HPDE6-E6E7 (cell line): ENCODE measurements at regions not wholly inside any gene's neighbourhood (a gene's known extent, or its start where the extent isn't known, plus 50 kb on each side); places are given as distances from the start of the nearest gene placed in this dataset.
"Not testable (repeated sequence)": the region's sequence is repeated elsewhere in the genome, so short reads cannot be mapped to it uniquely, and the experiment has no call there.

ENCODE experiments used
- DNase-seq: peaks from one replicate; pipeline ENCODE4 v3.0.0; 2011; ENCODE audit warnings: missing footprints; ENCODE audit errors: extremely low spot score

DNA sequence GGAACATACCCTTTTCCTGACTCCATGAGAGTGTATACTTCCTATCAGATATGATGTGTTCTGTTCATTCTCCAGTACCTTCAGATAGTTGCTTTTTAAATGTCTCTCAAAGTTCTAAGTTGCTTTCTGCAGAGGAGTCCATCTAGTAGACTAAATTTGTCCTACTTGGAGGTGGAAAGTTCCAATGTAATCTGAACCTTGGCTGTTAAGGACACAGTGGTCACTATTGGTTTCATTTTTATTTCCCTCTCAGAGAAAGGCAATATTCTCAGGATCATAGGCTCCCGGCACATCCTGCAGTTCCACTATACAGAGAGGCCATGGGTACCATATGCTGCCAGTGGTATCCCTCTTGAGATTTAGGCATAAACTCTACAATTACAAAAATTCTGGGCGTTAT lies 634.6 kb downstream of the LRRC70 start:
- no peak for DNase-seq

DNA sequence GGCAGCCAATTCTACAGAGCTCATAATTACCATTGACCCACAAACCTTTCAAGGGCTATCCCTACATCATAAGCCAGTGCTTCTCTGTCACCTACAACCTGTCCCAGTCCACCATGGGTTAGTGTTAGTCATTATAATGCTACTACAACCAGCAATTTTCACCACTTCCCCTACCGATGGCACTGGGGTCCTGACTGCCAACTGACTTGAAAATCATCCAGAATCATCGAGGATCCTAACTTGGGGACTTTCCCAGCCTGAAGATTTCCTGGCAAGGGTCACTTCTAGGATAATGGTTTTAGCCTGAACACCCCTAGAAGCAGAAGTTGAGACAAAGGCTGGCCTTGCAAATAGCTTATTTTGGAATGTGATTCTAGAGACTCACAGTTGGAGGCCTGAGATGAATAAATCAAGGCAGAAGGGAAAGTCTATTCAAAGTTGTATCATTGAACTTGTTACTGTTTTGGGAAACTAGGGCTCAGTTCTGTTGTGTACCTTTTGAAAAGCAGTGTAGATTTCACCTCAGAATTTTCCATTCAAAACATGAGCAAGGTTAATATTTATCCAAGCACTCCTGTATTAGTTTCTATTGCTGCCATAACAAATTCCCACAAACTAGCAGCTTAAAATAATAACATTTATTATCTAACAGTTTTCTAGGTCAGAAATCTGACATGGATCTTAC lies 633.0 kb downstream of the LRRC70 start:
- no peak for DNase-seq

DNA sequence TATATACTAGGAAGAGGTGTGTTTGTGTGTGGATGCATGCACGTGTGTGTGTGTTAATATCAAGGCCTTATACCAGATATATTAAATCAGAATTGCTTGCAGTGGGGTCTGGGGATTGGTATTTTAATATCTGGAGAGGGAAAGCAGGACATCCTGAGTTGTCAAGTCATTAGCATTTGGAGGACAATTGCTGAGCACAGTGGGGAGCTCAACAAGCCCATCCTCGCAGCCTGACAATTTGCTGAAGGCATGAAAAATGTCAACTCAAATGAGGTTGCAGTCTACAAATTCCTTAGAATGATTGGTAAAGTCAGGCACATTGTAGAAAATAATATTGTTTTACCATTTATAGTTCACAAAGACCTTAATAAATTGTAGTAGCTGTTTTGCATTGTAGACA lies 627.4 kb downstream of the LRRC70 start:
- no peak for DNase-seq

DNA sequence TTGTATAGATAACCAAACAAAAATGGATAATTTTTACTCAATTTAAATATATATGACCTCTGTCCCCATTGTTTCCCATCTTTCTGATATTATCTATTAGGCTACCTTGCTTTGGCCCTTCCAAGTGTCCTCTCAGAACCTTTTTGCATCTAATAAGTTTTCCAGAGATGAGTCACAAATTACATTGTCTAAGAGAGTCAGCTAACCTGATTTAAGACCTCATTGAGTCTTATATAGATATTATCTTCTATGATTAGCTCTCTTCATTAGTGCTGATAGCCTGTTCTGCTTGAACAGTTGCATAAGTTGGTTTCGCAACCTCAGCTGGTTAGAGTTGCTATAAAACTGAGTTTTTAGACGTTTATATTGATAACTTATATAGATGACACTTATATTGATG lies 623.1 kb downstream of the LRRC70 start:
- DNase-seq = no peak

DNA sequence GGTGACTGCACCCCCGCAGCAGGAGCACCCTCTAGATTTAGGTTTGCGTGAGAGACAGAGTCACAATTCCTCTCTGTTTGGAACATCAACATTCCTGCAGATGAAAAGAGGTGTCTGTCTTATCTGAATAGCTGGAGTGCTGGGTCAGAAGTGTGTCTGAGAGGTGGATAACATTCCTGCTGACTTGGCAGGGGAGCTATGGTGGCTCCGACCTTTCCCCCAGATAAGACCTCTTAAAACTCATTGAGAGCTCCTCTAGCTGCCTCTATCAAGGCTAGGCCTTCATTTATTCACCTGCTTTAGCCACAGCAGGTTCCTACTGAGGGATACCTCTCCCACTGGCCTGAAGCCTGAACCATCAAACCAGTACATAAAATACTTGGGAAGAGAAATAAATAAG lies 615.5 kb downstream of the LRRC70 start:
- DNase-seq = no peak

DNA sequence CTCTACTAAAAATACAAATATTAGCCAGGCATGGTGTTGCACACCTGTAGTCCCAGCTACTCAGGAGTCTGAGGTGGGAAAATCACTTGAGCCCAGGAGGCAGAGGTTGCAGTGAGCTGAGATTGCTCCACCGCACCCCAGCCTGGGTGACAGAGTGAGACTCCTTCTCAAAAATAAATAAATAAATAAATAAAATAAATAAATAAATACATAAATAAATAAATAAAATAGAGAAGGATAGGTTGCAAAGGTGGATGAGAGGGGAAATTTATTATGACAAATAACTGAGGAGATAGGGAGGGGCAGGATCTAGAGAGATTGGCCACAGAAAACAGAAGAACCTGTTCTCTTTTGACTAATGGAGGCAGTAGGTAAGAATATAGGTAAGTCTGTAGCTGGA lies 601.6 kb downstream of the LRRC70 start:
- not testable (repeated sequence) for DNase-seq

DNA sequence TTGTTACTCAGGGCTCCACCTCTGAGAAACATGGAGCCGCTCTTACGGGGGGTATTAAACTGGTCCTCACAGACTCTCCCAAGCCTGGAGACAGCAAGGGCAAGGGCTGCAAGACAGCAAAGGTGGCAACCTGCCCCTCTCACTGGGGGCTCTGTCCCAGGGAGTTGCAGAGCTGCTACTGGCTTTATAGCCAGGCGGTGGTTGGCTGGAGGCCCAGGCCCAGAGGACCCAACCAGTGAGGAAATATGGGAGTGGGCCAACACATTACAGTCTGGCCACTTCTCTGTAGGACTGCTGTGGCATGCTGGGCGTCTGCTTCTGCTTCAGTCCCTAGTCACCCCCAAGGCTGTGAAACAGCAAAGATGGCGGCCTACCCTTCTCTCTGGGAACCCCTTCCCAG lies 597.2 kb downstream of the LRRC70 start:
- DNase-seq = no peak

DNA sequence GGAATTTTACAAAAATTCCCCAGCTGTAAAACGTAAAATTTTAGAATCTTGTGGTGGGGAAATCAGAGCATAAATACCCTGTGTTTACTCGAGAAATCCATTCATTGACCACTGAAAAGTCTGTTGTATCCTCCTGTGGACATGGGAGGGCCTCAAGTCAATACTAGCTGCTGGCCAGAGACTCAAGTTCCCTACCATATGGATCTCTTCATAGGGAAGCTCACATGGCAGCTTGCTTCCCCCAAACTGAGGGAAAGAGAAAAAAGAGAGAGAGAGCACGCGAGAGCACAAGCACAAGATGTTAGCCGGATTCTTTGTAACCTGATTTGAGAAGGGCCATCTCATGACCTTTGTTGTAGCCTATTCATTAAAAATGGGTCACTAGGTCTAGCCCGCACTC lies 591.9 kb downstream of the LRRC70 start:
- no peak for DNase-seq

DNA sequence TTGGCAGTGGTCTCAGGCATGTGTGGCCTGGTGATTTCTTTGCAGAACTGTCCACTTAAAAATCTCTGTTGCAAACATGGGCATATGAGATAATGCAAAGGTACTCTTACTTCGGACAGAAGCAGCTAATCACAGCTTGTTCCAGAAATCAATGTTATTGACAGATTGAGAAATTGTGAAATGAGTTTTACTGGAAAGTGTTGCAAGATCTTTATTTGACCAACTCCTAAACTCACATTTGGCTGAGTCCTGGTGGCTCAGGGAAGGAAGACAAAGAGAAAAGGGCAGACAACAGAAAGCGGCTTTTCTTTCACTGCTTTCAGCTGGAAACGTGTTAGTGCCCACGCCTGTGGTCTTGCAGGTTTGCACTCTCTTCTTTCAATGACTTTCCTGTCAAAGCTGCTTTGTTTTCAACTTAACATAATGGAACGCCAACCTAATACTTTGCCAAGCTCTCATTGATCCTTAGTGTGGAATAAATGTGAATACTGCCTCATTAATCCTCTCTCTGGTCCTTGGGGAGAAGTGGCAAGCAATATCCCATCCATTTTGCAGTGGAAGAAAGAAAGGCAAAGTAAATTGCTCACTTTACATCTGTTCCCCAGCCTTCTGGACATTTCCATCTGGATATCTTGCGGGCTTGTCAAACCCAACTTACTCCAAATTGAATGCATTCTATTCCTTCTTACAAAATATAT lies 586.4 kb downstream of the LRRC70 start:
- no peak for DNase-seq

DNA sequence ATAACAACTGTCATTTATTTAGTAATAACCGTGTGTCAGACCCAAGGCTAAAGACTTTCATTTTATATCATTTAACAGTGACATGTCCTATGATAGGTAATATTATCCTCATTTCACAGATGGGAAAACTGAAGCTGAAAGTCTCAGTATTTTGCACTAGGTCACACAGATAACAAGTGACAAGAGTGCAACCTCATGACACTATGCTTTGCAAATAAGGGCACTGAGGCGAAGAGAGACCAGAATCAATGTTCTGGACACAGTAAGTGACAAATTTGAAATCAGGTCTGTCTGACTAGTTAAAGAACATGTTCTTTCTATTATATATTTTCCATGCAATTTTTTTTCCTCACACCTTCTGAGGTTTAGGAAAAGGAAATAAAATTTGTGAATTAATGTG lies 585.7 kb downstream of the LRRC70 start:
- DNase-seq = no peak

DNA sequence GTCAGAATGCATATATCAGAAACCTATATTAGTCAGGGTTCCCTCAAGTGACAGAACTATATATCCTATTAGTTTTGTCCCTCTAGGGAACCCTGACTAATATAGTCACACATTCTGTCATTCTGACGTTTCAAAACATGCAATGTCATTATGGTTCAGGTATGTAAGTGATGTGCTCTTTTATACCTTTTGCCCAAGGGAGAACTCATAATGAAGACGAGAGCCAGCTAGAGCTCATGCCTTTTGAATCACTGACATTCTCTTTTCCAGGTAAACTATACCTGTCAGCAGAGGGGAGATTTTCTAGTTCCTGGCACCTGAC lies 576.7 kb downstream of the LRRC70 start:
- no peak for DNase-seq

DNA sequence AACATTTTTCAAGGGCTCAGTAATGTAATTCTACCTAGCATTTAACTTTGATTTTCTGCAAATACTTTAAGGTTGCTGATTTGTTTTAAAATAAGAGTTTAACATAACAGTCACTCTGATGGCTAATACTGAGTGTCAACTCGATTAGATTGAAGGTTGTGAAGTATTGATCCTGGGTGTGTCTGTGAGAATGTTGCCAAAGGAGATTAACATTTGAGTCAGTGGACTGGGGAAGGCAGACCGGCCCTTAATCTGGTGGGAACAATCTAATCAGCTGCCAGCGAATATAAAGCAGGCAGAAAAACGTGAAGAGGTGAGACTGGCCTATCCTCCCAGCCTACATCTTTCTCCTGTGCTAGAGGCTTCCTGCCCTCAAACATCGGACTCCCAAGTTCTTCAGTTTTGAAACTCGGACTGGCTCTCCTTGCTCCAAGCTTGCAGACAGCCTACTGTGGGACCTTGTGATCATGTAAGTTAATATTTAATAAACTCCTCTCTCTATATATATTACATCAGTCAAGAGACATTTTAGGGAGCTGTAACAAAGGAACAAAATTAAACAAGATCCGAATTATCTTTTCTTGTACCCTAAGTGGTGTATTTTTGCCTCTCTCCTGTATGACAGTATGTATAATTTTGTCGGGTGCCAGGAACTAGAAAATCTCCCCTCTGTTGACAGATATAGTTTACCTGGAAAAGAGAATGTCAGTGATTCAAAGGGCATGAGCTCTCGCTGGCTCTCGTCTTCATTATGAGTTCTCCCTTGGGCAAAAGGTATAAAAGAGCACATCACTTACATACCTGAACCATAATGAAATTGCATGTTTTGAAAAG lies 576.1 kb downstream of the LRRC70 start:
- DNase-seq = no peak

DNA sequence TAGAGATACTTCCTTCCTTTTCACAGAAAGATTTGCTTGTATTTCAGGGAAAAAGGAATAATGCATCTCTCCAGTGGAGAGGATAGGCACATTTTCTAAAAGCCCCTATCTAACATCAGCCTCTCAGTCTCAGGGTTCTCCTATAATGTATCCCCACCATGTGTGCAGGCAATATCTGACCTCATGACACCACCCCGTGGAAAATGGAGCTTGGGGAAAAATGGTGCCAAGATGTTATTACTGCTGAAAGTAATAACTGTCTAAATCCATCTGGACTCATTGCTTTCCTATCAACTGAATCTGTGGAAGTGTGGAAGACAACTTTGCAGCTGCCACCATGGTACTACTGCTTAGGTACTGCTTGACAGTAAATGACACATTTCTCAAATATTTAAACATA lies 574.3 kb downstream of the LRRC70 start:
- no peak for DNase-seq

DNA sequence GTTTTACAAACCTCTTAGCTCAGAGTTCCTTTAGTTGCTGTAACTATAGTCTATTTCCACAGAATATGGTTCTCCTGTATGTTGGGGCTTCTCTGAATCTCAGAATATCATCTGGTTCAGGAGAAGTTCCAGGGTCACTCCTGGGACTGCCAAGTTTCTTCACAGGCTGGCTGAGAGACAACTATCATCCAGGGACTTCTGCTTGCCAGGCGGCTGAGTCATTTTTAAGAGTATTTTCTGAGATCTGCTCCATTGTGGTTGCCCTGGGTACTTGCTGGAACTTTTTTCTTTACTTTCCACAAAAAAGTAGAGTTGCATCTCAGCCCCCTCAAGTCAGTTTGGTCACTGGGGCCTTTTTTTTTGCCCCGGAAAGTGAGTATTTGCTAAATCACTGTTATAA lies 566.5 kb downstream of the LRRC70 start:
- no peak for DNase-seq

DNA sequence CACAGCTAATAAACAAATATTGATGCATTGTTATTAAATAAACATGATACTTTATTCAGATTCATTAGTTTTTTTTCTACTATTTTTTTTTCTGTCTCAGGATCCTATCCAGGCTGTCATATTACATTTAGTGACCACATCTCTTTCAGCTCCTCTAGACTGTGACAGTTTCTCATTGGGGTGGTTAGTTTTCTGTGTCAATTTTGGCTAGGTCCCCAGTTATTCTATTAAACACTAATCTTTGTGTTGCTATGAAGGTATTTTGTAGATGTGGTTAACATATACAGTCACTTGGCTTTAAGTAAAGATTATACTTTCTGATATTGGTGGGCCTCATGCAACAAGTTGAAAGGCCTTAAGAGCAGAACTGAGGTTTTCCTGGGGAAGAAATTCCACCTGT lies 563.0 kb downstream of the LRRC70 start:
- DNase-seq = no peak

DNA sequence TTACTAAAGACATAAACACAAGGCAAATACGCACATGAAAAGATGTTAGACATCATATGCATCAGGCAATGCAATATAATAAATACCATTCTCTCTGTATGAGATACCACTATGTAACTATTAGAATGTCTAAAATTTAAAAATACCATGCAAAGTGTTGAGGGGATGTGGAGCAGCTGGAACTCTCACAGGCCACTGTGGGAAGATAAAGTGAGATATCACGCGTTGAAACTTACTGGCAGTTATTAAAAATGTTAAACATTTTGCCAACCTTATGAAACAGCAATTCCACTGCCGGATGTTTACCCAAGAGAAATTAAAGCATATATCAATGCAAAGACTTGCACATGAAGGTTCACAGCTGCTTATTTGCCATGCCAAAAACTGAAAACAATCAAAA lies 556.7 kb downstream of the LRRC70 start:
- DNase-seq = no peak

DNA sequence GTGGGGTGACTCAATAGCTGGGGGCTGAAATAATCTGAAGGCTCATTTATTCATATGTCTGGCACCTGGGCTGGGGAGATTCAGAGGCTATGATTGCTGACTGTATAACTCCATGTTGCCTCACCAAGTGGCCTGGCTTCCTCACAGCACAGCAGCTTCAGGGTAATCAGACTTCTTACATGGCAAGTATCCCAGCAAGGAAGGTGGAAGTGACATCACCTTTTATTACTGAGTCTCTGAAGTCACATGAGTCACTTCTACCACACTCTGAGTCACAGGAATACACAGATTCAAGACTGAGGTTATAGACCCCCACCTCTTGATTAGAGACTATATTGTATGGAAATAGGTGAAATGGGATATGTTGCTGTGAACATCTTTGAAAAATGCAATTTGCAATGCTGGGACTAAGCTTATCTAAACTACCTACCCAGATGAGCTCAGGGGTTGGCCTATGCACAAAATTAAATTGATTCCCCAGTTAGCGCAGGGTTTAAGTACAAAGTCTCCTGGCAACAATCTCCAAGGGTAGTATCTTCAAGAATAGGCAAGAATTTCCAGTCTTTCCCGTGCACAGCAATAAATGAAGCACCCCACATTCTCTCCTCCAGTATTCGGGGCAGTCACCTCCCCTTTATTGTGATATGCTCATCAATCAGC lies 553.1 kb downstream of the LRRC70 start:
- DNase-seq = peak; percentile 1

DNA sequence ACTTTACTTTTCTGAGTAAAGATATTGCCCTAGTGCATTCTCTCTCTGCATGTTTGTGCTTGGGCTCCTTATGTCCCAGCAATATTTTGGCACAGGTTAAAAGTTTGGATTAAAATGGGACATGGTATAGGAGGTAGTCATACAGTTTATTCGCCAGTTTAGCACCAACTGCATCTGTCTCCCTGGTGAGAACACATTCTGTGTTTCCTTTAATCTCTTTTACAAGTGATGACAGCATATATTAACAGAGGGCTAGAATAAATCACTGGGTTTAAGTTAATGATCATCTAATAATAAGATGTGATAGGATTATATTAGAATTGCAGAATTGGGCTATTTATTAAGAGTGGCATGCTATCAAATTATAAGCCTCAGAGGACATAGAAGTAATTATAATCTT lies 550.1 kb downstream of the LRRC70 start:
- DNase-seq = no peak

DNA sequence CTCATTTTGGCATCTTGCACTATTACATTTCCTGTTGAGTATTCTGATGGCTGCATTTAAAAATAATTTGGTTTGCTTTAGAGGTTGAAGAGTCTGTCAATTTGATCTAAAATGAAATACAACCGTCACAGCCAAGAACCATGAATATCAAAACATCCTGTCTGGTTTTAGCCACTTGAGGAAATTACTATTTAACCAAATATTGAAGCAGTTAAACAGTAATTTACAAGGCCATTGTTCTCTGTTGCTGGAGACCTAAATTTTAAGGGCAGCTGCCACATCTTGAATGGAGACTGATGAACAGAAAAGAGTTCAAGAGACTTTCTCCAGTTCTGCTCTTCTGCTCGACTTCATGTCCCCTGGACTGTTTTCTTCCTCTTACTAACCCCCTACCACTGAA lies 549.4 kb downstream of the LRRC70 start:
- DNase-seq = no peak

DNA sequence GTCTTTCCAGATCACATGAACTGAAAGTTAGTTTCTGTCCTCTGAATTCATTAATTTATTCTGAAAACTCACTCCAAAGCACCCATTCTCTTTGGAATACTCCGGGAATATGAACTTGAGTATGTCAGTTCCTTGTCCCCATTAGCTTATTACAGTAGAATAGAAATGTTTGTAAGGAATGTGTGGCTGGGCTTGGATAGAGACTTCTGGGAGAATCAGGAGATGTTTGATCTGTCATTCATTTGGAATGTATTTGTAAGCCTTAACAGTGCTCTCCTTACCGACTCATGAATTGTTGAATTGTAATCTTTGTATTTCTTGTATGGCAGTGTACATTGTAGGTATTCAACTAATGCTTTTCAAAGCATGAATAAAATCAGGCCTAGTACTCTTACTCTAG lies 548.4 kb downstream of the LRRC70 start:
- DNase-seq = peak; percentile 1

DNA sequence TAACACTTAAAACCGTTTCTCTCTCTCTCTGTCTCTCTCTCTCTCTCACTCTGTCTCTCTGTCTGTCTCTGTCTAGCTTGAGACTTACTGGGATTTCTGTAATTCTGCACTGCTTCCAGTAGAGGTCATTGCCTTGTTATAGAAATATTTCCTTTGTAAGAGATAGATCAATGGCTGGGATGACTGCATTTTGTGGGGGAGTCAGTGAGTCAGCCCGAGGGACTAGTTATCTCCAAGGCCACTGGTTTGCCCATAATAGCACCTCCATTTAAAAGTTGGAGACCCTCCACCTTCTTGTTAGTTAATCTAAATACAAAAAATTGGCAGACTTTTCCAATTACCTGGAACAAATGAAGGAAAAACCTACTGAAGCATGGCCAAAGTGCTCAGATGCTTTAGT lies 547.2 kb downstream of the LRRC70 start:
- DNase-seq = peak; percentile 45

DNA sequence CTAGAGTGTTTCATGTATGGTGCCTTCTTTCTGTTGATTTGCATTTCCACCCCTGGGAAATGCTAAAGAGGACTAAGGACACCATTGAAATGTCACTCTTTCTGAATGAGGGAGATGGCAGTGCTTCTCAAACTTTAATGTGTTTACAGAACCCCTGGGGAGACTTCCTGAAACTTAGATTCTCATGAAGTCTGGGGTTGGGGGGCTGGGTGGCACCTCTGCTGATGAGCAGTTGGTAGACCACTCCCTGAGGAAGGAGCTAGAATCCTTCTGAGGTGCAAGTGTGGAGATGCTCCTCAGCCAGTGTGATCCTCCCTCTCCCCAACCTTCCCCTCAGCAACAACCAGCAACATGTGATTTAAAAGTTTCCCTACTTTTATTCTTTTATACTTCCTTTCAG lies 546.8 kb downstream of the LRRC70 start:
- no peak for DNase-seq

DNA sequence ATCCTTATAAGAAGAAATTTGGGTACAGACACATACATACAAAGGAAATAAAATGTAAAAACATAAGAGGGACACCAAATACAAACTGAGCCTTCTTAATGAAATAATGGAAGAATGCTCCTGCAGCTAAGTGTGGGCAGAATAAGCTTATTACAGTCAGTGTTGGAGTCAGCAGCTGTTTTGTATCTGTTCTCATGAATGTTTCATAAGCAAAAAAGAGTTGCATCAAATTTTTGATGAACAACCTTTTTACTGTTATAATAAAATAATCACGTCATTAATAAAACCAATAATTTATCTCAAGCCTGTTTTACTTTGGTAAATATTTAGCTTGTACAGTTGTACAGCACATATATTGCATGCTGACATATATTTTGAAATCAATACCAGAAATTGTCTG lies 545.6 kb downstream of the LRRC70 start:
- DNase-seq = no peak
